Transverse colon (tissue), 3 donors: ENCODE measurements at regions not wholly inside any gene's neighbourhood (a gene's known extent, or its start where the extent isn't known, plus 50 kb on each side); places are given as distances from the start of the nearest gene placed in this dataset.

Experiments
- CTCF ChIP-seq, 5 experiments: fragments of 200-600 bp in 3 of 5; fragments of 450-650 bp in 2 of 5; sonication (generic) in 3 of 5; IDR thresholded peaks; 1 replicate in 2 of 5; 2 replicates in 3 of 5; pipeline ENCODE4 v1.5.1; 2016 to 2017; ENCODE audit warnings: antibody characterized with exemption in 5 of 5, inconsistent platforms in 3 of 5, mild to moderate bottlenecking in 2 of 5, moderate library complexity in 1 of 5
- EP300 ChIP-seq: sonication (generic); formaldehyde crosslinking; IDR thresholded peaks from one replicate; pipeline ENCODE4 v1.6.1; 2017; ENCODE audit warnings: antibody characterized with exemption, low read depth
- POLR2A ChIP-seq: fragments of 450-650 bp; IDR thresholded peaks from one replicate; pipeline ENCODE4 v1.6.1; 2016; ENCODE audit warnings: antibody characterized with exemption, mild to moderate bottlenecking, moderate library complexity

- no peak for TF ChIP-seq CTCF (IDR thresholded peaks at IDR 0.05)
- no peak for TF ChIP-seq POLR2A
- TF ChIP-seq EP300, result no peak
Observed at GRCh38 chr15:28786521-28786920, 61.9 kb downstream of the GOLGA6L7 start.
